ENCODE measurements at regions not wholly inside any gene's neighbourhood (a gene's known extent, or its start where the extent isn't known, plus 50 kb on each side); places are given as distances from the start of the nearest gene placed in this dataset.
"Not testable (repeated sequence)": the region's sequence is repeated elsewhere in the genome, so short reads cannot be mapped to it uniquely, and the experiment has no call there.

DNA sequence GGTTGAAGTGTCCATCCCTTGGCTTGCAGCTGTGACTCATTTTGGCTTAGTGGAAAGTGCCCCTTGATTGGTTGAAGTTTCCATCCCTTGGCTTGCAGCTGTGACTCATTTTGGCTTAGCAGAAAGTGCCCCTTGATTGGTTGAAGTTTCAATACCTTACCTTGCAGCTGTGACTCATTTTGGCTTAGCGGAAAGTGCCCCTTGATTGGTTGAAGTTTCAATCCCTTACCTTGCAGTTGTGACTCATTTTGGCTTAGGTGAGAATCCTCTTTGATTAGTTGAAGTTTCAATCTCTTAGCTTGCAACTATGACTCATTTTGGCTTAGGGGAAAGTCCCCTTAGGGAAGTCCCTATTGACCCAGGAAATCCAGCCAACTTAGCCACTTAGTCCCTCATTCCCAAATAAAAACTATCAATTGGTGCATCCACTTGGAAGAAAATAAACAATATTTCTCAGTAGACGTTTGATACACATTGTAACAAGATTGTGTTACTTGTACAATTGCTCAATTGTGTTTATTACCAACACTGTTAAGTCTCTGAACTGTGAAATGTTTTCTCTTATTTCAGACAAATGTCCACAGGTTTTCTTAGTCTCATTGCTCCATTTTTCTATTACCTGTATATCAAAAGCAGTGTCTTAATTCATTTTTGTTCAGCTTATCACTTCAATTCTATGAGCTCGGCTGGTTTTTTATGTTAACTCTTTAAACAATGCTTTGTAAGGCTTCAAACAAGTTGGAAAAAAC, 2308.8 kb upstream of the ACO1 start:
- no peak for DNase-seq

- DNase-seq = no peak
These were observed 2306.2 kb upstream of the ACO1 start for GRCh38 chr9:30078195-30078594.

DNA sequence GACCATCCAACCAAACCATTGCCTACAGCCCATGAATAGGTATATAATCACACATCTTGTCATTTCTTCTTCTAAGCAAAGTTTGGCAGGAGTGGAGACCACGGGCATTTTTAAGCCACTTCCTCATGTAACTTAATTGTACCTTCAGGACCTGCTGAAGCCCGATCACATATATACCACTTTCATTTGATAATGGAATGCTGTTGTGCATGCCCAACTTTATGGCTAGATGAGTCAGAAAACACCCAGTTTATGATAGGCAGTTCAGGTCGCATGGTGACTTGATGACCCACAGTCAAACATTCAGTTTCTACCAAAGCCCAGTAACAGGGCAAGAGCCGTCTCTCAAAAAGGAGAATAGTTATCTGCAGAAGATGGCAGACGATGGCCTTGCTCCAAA, 2295.0 kb upstream of the ACO1 start:
- DNase-seq = no peak

GRCh38 chr9:30103647-30104394, 2280.6 kb upstream of the ACO1 start:
- DNase-seq = no peak

GRCh38 chr9:30107134-30107533, 2277.3 kb upstream of the ACO1 start:
- not testable (repeated sequence) for DNase-seq

DNA sequence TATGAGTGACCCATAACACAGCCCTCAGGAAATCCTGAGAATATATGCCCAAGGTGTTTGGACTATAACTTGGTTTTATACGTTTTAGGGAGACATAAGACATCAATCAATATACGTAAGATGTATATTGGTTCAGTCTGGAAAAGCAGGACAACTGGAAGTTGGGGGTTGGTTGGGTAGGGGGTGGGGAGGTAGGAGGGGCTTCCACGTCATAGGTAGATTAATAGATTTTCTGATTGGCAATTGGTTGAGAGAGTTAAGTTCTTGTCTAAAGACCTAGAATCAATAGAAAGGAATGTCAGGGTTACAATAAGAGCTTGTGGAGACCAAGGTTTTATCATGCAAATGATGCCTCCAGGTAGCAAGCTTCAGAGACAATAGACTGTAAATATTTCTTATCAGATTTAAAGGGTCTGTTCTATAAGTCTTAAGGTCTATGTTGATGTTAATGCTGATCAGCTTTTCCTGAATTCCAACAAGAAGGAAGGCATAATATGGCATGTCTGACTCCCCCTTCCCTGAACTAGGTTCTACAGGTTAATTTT, 2267.7 kb upstream of the ACO1 start:
- no peak for DNase-seq

GRCh38 chr9:30120666-30121065, 2263.8 kb upstream of the ACO1 start:
- no peak for DNase-seq

DNA sequence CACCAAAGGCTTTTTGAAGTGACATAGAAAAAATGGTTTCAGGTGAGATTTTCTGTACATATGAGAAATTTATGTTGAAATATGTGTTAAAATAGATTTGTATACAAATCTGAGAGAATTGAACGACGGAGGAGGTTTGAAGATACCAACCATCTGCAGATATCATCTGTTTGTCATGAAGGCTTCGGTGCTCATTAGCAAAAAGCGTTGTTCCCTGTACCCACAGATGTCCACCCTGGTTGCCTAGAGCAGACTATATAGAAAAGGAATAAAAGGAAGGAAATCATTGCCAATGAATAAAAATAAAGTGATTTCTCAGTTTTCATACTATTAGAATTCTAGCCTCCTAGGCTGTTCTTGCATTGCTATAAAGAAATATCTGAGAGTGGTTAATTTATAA, 2262.8 kb upstream of the ACO1 start:
- no peak for DNase-seq

GRCh38 chr9:30125881-30126280, 2258.6 kb upstream of the ACO1 start:
- no peak for DNase-seq

DNA sequence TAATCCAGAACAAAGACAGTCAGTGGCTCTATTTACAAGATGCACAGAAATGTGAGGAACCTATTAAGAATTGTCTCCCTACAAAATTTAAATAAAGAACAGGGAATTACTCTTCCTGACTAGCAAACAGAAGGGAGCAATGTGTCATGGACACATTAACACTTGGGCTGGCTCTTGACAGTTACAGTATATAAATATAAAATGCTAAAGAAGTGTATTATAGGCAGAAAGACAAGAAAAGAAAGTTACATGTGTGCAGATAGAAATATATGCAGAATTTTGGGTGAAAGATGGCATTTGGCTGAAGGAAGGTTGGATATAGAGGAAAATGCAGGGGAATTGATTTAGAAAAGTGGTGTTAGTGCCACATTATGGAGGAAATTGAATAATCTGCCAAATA, 2257.1 kb upstream of the ACO1 start:
- DNase-seq = no peak

- DNase-seq = no peak
These were observed 2244.0 kb upstream of the ACO1 start for GRCh38 chr9:30140407-30140806.

GRCh38 chr9:30160570-30160969, 2223.9 kb upstream of the ACO1 start:
- no peak for DNase-seq

DNA sequence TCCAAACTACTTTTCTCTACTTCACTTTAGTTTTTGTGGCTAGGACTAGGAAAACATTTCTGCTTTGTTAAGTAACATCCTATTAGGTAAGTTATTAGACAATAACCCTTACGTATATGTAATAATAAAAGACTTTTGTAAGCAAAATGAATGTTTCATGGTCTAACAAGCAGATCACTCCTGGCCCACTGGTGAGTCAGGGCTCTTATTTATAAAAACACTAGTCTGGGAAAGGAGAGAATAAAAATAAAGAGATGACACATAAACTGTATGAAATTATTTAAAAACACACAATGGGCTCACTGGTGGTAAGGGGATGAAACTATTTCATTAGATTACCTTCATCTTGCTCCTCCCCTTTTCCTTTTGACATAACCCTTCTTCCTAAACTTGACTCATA, 2212.2 kb upstream of the ACO1 start:
- no peak for DNase-seq

DNA sequence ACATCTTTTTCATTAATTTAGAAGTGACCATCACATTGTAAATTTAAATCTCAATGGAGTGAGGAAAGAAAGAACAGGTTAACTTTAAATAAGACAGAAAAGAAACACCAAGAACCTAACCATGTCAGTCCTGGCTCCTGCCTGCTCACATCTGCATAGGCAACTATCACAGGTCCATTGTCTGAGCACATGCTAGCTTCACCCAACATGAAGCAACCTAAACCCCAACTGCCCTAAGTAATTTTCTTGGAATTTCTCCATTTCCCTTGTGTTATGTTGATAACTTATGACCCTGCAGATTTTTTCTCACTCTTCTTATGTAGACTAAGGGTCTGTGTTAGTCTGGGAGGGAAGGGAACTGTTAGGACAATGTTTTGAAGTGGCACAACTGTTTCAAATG, 2205.8 kb upstream of the ACO1 start:
- DNase-seq = no peak

DNA sequence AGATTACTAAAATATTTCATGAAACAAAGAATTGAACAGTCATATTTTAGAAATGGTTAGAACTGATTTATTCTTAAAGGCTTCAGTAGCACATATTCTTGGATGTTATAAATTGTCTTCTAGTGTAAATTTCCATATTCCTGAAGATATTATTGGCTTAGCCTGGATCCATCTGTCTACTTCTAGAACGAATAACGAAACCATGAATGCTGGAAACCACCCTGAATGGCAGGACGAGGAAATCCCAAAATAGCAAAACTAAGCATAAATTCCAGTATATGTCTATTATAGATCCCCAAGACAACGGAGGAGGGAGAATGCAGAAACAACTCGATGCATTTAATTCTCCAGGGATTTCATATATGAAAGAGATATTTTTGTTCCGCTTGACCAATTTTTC, 2191.0 kb upstream of the ACO1 start:
- DNase-seq = no peak

DNA sequence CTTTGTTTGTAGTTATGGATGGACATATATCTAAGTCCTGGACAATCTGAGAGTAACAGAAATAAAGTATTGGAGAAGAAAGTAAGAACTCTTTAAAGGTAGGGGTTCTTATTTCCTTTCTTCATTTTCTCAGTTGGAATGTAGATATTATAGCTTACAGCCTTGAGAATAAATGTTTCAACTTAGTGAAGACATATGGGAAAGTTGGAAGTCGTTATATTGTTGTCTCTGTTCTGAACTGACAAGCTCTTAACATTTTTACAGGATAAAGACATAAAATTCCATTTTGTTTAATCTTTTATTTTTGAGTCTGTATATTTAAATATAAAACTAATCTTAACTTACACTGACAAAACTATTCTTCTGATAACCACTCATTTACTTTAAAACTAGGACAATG, 2187.5 kb upstream of the ACO1 start:
- DNase-seq = no peak

DNA sequence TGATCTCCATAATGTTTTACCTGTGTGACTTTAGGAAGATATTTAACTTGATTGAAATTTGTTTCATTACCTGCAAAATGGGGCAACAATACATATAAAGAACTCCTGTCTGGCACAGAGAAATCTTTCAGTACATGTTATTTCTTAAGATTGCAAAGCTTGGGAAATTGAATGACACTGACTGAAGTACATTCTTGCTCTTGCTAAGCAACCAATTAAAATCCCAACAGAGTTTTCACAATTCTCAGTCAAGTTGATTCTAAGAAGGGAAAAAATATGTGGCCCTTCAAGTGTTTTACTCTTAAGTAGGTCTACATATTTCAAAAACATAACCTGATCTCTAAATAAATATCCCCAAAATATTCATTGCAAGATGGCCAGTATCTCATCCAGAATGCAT, 2187.0 kb upstream of the ACO1 start:
- no peak for DNase-seq

GRCh38 chr9:30197954-30198353, 2186.5 kb upstream of the ACO1 start:
- DNase-seq = no peak

DNA sequence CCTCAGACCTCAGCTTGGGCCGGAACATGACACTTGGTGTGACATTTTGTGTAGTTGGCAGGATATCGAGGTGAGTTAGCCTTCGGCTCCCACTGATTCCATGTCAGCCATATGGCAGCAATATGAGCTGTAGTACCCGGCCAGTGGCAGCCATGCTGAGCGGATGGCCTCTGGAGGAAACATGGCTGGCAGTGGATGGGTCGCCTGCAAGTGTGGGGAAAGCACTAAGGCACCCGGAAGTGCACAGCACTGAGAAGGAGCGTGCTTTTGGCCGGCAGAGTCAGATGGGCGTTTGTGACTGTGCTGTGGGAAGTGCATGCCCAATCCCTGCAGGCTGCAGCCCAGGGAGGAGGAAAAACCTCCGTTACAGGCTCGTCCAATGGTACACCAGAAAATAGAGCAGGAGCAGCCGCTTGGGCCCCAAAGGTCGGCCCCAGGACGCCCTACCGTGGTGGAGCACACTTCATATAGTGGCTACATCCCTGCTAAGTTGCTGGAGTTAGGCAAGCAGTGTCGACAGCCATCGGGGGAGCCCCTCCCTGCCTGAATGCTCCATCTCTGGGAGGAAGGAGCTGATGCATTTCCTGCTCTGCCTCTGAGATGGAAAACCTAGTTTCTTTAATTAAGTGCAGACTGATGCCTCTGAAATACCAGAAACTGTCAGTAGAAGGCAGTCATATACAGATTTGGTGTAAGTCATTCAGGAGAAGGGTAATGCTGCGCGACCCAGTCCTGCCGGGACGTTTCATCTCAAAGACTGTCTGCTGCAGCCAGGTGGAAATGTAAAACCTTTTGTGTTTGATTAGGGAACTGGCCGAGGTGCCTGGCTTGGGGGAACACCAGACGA, 2185.8 kb upstream of the ACO1 start:
- no peak for DNase-seq

GRCh38 chr9:30201024-30201423, 2183.4 kb upstream of the ACO1 start:
- no peak for DNase-seq

- no peak for DNase-seq
These were observed 2149.4 kb upstream of the ACO1 start for GRCh38 chr9:30235068-30235467.

GRCh38 chr9:30235564-30235963, 2148.9 kb upstream of the ACO1 start:
- no peak for DNase-seq

- no peak for DNase-seq
These were observed 2144.6 kb upstream of the ACO1 start for GRCh38 chr9:30239878-30240277.

Data from CD4-positive, alpha-beta T cell treated with Interferon gamma for 1 hour (primary cell).